Amygdala (tissue), 56 donors: ENCODE measurements at regions not wholly inside any gene's neighbourhood (a gene's known extent, or its start where the extent isn't known, plus 50 kb on each side); places are given as distances from the start of the nearest gene placed in this dataset.

ENCODE experiments used
- DNase-seq, 56 donors: peaks; one replicate each; lab custom pipeline; 2025; lab: John Stamatoyannopoulos, UW

GRCh38 chr4:8760561-8760960 lies 111.1 kb downstream of the HMX1 start:
- no peak for DNase-seq

- no peak for DNase-seq
Observed at GRCh38 chr4:8759987-8760386, 111.7 kb downstream of the HMX1 start.

- no peak for DNase-seq
Observed at GRCh38 chr4:8756816-8757215, 114.8 kb downstream of the HMX1 start.

GRCh38 chr4:8754634-8755589 lies 116.7 kb downstream of the HMX1 start:
- DNase-seq = no peak

- DNase-seq = no peak
Observed at GRCh38 chr4:8748236-8748575, 123.4 kb downstream of the HMX1 start.

GRCh38 chr4:8747467-8748235 lies 124.0 kb downstream of the HMX1 start:
- DNase-seq = peak in 1 of 56 donors; percentile 50

- no peak for DNase-seq
Observed at GRCh38 chr4:8746523-8747466, 124.8 kb downstream of the HMX1 start.

GRCh38 chr4:8745826-8746225 lies 125.8 kb downstream of the HMX1 start:
- no peak for DNase-seq

GRCh38 chr4:8745005-8745790 lies 126.4 kb downstream of the HMX1 start:
- DNase-seq = no peak

- no peak for DNase-seq
Observed at GRCh38 chr4:8744083-8744805, 127.4 kb downstream of the HMX1 start.

GRCh38 chr4:8742546-8742945 lies 129.1 kb downstream of the HMX1 start:
- DNase-seq = no peak

- DNase-seq = no peak
Observed at GRCh38 chr4:8741513-8742226, 130.0 kb downstream of the HMX1 start.

- no peak for DNase-seq
Observed at GRCh38 chr4:8740666-8741395, 130.8 kb downstream of the HMX1 start.

- no peak for DNase-seq
Observed at GRCh38 chr4:8739820-8740665, 131.6 kb downstream of the HMX1 start.

GRCh38 chr4:8739317-8739716 lies 132.3 kb downstream of the HMX1 start:
- DNase-seq = peak in 1 of 56 donors; percentile 45

GRCh38 chr4:8738471-8738931 lies 133.1 kb downstream of the HMX1 start:
- no peak for DNase-seq
